Muscle of back (tissue), 3 donors: ENCODE measurements at regions not wholly inside any gene's neighbourhood (a gene's known extent, or its start where the extent isn't known, plus 50 kb on each side); places are given as distances from the start of the nearest gene placed in this dataset.

ENCODE experiments used
- DNase-seq, 3 donors: peaks; one replicate each; pipeline versions ENCODE4 v3.0.0 to v3.0.0-alpha.2; 2013

DNA sequence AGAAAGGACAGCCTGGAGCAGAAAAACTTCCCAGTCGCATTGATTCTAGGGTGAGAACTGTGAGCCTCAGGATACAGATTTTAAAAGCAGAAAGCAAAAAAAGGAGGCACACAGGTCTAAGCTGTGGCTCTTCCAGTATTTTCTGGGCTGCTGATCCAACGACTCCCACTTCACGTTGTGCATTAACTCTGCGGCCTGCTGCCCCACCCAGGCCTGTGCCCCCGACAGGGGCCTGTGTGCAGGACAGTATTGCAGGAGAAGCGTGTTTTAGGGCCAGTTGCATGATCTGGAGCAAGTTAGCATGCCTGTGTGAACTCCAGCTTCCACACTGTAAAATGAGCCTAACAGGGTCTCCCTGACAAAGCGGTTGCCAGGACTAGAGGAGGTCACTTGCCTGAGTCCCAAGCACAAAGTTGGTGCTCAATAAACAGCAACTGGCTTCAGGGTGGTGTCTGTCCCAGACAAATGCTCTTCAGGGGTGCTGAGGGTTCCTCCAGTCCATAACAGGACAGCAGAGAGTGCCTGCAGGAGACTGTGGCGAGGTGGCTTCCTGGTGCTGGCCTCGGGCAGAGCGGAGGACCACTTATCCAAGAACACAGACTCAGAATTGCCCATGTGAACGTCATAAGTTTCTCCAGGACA lies 66.8 kb upstream of the RAB4A start:
- no peak for DNase-seq

DNA sequence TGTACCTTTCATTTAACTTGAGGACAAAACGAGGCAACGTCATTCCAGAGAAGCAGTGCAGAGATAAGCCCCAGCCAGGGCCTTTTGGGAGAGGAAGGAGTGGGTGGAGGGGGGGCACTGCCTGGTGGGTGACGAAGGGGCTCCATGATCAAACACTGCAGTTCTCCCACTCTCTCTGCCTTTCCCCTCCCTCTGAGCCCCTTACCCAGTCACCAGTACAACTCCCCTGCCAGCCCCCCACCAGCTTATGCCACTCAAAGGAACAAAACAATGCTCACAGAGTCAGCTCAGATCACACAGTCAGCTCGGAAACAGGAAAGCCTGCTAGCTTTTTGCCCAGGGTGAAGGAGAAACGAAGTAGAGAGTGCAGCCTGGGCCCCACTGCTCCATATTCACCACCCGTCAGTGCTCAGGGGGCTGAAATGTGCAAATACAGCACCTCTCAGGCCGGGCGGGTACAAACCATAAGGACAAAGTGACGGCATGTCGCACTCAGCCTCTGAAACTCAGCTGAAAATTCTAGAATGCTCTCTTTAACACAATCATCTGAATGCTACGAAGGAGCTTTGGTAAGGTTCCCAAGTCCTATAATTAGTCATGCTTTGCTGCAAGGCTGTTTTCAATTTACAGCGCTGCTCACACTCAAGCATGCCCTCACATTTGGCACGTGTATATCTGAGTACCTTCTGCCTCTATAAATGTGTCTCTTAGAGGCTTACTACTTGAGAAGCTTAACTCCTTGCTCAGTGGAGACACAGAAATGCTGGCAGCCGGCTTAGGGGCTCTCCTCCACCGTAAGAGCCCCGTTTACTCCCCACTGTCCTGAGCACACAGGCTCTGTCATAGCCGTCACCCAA lies 65.8 kb upstream of the RAB4A start:
- DNase-seq: peak; percentile 55 to 82 (median 77)

DNA sequence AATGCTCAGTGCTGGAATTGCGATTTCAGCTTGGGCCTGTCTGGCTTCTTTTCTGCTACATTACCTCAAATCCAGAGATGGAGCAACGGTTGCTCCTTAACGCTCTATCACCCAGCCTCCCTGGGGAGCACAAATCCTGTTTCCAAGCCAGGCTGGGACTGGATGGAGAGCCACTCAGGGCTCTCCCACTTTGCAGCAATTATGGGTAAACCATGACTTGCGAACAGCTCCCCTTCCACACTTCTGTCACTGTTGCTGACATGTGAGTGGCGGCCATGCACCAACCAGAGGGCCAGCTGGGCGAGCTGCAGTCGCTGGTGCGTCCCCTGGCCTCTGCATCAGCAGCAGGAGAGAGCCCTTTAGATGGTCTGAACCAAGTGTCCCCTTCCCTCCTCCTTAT lies 65.1 kb upstream of the RAB4A start:
- no peak for DNase-seq

DNA sequence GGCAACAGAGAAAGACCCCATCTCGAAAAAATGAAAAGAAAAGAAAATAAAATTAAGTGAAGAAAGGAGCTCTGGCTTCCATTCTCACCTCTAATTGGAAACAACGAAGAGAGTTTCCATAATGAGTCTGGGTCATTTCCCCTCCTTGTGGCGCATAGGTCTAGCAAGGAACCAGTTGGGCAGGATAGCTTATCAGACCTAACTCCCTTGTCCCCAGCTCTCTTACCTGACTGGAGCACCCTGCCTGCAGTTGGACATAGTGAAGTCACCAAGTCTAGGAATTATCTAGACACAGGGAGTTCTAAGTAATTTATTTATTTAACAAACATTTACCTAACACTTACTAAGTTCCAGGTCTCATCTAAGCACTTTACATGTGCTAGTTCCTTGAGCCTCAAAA lies 63.0 kb upstream of the RAB4A start:
- no peak for DNase-seq

DNA sequence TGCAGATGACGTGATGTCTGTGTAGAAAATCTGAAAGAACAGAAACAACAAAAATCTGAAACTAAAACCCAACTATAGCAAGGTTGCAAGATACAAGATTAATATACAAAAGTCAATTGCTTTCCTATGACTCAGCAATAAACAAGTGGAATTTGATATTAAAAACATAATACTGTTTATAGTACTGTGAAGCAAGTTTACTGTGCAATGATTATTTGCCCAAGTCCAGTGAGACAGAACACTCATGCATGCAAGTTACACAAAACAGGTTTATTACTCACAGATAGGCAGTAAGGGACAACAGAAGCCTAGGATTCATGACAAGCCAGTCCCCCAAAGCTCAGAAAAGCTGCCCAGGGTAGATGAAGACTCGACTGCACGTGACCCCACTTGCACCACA lies 62.4 kb upstream of the RAB4A start:
- no peak for DNase-seq

DNA sequence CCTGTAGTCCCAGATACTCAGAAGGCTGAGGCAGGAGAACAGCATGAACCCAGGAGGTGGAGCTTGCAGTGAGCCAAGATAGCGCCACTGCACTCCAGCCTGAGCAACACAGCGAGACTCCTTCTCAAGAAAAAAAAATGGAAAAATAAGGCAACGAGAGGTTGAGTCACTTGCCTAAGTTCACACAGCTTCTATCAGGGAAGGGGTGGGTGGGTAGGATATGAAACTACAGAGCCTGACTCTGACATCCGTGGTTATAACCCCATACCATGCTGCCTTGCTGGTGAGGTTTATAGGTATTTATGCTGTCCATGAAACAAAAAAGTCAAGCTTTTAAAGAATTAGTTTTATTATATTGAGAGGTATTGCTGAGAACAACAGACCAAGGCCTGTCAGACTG lies 61.5 kb upstream of the RAB4A start:
- no peak for DNase-seq

DNA sequence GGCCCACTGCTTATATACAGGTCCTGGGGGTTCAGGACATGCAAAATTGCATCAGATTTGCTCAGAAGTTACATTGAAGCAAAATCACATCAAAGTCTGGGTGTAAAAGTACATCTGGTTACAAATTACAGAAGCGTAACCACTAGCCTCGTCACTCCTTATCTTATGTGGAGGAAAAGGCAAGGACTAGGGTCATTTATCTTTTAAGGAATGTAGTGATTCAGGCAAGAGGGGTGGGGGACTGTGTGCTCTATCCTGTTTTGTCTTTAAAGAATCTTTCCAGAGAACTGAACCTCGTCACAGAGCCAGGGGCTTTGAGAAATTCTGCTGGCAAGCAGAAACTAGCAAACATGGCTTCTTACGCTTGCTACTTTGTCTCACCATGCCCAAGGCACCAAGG lies 61.1 kb upstream of the RAB4A start:
- peak in 1 of 3 donors; percentile 64 for DNase-seq

DNA sequence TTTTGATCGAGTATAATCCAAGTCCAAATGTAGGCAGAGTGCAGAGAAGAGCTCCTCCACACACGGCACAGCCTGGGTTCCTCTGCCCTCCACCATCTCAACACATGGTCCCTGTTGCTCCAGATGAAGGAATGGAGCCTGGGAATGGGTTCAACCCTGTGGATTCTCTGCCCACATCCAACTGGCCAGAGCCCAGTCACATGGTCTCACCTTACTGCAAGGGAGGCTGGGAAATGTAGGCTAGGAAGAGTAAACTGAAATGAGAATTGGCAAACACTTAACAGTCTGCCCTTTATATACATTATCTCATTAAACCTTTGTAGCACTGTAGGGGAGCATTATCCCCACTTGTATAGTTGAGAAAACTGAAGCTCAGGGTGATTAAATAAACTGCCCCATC lies 60.1 kb upstream of the RAB4A start:
- DNase-seq: no peak

DNA sequence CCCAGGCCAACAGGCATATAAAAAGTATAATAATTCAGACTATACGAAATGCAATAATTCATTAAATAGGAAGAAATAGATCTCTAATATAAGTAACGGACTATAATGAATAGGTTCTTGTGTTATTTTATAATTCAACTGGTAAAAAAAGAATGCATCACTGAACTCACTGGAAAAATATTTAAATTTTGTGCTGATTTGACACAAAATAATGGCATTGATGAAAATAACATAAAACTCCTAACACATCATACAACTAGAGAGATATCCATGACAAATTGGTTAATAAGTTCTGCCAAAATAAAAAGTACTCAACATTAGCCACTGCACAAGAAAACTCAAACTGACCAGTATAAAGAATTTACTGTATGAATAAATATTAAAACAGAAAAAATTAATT lies 57.1 kb upstream of the RAB4A start:
- DNase-seq: no peak

DNA sequence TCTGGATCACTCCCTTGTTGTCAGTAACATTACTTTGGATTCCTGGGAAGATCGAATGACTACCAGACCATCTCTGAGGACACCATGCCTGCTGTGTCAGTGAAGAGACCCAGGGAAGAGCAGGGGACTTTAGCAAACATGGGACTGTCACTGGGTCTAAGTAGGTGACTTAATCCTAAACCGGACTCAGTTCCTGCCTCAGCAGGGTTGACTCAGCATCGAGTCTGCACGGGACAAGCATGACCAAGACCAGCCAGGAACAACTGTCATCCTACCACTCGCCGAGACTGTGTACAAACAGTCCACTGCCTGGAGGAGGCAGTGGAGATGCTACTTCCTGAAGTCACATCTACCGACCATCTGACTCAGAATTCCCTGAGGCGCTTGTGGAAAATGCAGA lies 53.2 kb upstream of the RAB4A start:
- no peak for DNase-seq

DNA sequence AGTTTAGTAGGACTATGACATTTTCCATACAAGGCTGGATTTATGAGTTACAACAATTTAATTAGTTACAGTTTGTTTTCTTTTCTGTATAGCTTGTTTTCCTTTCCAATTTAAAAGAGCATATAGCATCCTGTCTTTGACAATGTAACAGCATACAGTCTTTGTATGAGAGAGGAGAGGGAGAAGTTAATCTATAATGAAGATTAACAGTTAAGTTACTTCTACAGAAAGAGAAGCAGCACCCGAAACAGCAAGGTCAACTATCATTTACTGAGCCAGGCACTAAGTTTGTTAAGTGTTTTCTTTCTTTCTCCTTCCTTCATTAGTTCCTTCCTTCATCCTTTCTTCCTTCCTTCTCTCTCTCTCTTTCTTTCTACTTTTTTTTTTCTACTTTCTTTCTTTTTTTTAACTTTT lies 52.3 kb upstream of the RAB4A start:
- DNase-seq: no peak

DNA sequence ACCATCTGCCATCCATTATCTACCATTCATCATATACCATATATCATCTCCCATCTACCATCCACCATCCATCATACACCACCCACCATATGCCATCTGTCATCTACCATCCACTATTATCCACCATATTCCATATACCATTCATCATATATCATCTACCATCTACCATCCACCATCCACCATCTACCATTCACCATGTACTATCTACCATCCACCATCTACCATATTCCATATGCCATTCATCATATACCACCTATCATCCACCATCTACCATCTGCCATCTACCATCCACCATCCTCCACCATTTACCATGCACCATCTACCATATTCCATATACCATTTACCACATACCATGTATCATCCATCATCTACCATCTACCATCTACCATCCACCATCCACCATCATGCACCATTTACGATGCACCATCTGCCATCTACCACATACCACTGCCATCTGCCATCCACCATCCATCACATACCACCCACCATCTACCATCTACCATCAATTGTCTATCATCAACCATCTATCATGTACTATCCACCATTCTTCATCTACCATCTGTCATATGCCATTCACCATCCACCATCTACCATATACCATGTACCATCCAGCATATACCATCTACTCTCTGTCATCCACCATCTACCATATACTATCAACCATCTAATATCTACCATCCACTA lies 50.6 kb upstream of the RAB4A start:
- DNase-seq: no peak

DNA sequence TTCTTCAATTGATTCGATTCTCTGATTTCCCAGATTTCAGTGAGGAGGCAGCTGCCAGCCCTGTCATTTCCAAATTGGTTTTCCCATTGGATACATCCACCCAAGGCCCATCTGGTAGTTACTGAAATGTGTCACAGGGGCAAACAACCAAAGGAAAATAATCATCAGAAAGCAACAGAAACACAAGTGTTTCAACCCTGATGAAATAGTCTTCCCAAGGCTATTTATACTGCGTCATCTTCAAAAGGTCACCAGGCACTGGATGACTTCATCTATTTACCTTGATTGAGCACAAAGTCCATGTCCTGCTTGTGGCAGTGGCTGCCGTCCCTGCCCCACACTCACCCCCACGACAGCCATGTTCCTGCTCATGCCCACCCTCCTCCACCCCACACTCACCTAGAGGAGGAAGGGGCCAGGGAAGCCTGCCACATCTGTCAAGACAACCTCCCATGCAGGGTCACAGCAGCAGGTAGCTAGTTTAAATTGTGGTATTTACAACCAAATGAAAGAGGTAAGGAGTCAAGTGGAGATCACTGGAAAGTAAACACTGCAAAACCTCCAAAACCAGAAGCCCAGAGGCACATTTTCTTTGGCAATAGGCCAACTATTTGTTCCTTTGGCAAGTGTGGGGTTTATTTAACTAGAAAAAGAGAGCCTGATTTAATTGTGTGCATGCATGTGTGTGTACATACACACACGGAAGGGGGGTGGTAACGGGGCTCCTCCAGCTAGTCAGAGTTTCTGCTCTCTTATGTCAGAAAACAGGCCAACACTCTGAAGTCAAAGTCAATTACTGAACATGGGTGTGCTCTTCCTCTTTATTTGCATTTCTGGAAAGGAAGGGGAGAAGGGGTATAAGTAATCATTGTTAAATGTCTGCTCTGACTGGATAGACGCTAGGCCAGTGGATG lies 49.5 kb upstream of the RAB4A start:
- DNase-seq: peak in 1 of 3 donors; percentile 40
